NT2/D1 (cell line): ENCODE measurements at regions not wholly inside any gene's neighbourhood (a gene's known extent, or its start where the extent isn't known, plus 50 kb on each side); places are given as distances from the start of the nearest gene placed in this dataset.
"Not testable (repeated sequence)": the region's sequence is repeated elsewhere in the genome, so short reads cannot be mapped to it uniquely, and the experiment has no call there.

Experiments used
- DNase-seq: peaks from one replicate; pipeline ENCODE4 v3.0.0-alpha.2; 2011; ENCODE audit warnings: low read depth, low spot score
- H3K27me3 ChIP-seq: 2 replicates; pipeline ENCODE4 v1.6.0; 2011; ENCODE audit warnings: mild to moderate bottlenecking; ENCODE audit not compliant: insufficient read length, insufficient read depth
- H3K36me3 ChIP-seq: 2 replicates; pipeline ENCODE4 v1.6.1; 2011; ENCODE audit warnings: mild to moderate bottlenecking, low read length, mixed read lengths; ENCODE audit not compliant: insufficient read depth, insufficient read length
- H3K4me1 ChIP-seq: 2 replicates; pipeline ENCODE4 v1.5.1; 2011; ENCODE audit not compliant: insufficient read depth, insufficient read length
- H3K4me3 ChIP-seq: 2 replicates; pipeline ENCODE4 v1.5.1; 2011; ENCODE audit warnings: low read depth; ENCODE audit not compliant: insufficient read length
- H3K9ac ChIP-seq: 2 replicates; pipeline ENCODE4 v1.6.0; 2011; ENCODE audit warnings: low read depth; ENCODE audit not compliant: insufficient read length
- H3K9me3 ChIP-seq: 2 replicates; pipeline ENCODE4 v1.5.1; 2011; ENCODE audit warnings: mild to moderate bottlenecking, low read length; ENCODE audit not compliant: insufficient read depth
- SUZ12 ChIP-seq: IDR thresholded peaks from 2 replicates; pipeline ENCODE4 v1.6.1; 2011; ENCODE audit not compliant: insufficient read length, insufficient read depth; ENCODE audit errors: extremely low read depth
- YY1 ChIP-seq: IDR thresholded peaks from 2 replicates; pipeline ENCODE4 v1.6.1; 2011; ENCODE audit not compliant: insufficient read length, insufficient read depth
- ZNF274 ChIP-seq: IDR thresholded peaks from 2 replicates; pipeline ENCODE4 v1.6.1; 2011; ENCODE audit warnings: mild to moderate bottlenecking, low read depth, low read length

DNA sequence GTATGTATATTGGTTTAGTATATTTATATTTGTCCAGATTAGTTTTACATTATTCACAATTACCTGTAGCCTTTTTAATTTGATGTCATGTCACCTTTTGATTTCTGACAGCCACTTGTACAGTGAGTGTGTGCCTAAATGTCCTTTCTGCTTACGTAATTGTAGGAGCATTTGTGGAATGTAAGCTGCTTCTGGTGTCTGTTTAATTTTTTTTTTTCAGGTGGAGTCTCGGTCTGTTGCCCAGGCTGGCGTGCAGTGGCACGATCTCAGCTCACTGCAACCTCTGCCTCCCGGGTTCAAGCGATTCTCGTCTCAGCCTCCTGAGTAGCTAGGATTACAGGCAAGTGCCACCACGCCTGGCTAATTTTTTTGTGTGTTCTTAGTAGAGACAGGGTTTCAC is 91.2 kb upstream of the XAGE2 start:
- Histone ChIP-seq H3K36me3 (no peaks in the 10 kb centered on the region), H3K9me3 (peaks cover 20% of the 10 kb centered on the region), H3K27me3 (no peaks in the 10 kb centered on the region), H3K4me1 (no peaks in the 10 kb centered on the region), H3K9ac (no peak overlapping the region), H3K4me3 (no peak overlapping the region)
- no peak for DNase-seq
- TF ChIP-seq YY1 = no peak
- TF ChIP-seq SUZ12 = no peak
- no peak for TF ChIP-seq ZNF274

DNA sequence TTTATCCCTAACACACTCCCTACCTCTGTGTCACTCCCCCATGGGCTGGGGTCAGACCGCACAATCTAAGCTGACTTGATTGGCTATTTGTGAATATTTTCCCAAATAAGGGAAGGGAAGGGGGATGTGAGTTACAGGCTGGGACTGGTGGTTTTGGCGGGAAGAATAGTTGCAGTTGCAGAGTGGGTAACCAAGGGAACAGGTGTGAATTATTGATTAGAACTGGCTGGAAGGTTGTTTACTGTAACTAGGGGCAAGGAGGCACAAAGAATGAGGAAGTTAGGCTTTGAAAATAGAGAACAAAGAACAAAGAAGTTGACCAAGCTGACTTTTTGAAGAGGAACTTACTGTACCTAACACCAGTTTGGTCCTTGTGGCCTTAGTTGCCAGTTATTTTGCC is 88.0 kb upstream of the XAGE2 start:
- Histone ChIP-seq H3K9ac (no peak overlapping the region), H3K4me3 (no peak overlapping the region), H3K27me3 (no peaks in the 10 kb centered on the region), H3K4me1 (no peaks in the 10 kb centered on the region), H3K9me3 (peaks cover 20% of the 10 kb centered on the region), H3K36me3 (no peaks in the 10 kb centered on the region)
- TF ChIP-seq ZNF274 (no peak), SUZ12 (no peak)
- no peak for DNase-seq

DNA sequence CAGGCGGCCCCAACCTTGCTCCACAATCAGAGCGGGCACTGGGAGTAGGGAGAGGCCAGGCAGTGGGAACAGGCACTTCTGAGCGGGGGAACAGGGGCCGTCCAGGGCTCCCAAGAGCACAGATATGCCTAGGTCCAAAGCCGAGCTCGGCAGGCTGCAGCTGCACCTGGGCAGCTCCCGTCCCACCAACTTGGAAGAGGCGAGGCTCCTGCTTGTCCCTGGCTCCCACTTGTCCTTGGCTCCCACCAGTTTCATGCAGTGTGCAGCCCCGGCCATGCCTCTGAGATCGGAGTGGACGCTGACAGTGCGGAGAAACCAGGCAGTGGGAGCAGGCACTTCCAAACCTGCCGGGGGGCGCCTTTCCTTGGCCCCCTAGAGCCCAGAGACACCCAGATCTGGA is 84.0 kb upstream of the XAGE2 start:
- DNase-seq = no peak
- no peaks in the 10 kb centered on the region for H3K27me3 ChIP-seq
- TF ChIP-seq YY1 = no peak
- TF ChIP-seq SUZ12 = no peak
- TF ChIP-seq ZNF274 = no peak
- H3K4me3 ChIP-seq = no peak overlapping the region
- no peaks in the 10 kb centered on the region for H3K36me3 ChIP-seq
- H3K9me3 ChIP-seq = peaks cover 37% of the 10 kb centered on the region
- H3K9ac ChIP-seq = no peak overlapping the region
- no peaks in the 10 kb centered on the region for H3K4me1 ChIP-seq

DNA sequence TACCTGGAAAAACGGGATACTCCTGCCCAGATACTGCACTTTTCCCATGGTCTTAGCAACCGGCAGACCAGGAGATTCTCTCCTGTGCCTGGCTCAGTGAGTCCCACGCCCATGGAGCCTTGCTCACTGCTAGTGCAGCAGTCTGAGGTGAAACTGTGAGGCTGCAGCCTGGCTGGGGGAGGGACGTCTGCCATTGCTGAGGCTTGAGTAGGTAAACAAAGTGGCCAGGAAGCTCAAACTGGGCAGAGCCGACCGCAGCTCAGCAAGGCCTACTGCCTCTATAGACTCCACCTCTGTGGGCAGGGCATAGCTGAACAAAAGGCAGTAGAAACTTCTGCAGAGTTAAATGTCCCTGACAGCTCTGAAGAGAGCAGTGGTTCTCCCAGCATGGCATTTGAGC is 69.9 kb upstream of the XAGE2 start:
- H3K27me3 ChIP-seq, H3K36me3 ChIP-seq, H3K4me3 ChIP-seq, H3K9me3 ChIP-seq, DNase-seq, H3K4me1 ChIP-seq, H3K9ac ChIP-seq: not testable (repeated sequence)

DNA sequence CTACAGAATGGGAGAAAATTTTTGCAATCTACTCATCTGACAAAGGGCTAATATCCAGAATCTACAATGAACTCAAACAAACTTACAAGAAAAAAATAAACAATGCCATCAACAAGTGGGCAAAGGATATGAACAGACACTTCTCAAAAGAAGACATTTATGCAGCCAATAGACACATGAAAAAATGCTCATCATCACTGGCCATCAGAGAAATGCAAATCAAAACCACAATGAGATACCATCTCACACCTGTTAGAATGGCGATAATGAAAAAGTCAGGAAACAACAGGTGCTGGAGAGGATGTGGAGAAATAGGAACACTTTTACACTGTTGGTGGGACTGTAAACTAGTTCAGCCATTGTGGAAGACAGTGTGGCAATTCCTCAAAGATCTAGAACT is 60.3 kb upstream of the XAGE2 start:
- DNase-seq, H3K4me3 ChIP-seq, H3K9ac ChIP-seq, H3K27me3 ChIP-seq, H3K4me1 ChIP-seq, H3K36me3 ChIP-seq, H3K9me3 ChIP-seq: not testable (repeated sequence)
